Dendritic cell treated with granulocyte-macrophage colony-stimulating factor and Interleukin-4, amounts not matched to agents 40 ng/mL and 50 ng/mL, for 4 days (primary cell): ENCODE measurements at regions not wholly inside any gene's neighbourhood (a gene's known extent, or its start where the extent isn't known, plus 50 kb on each side); places are given as distances from the start of the nearest gene placed in this dataset.

Experiments
- H3K27ac Mint-ChIP-seq: one replicate; pipeline ENCODE4 v1.8.0; 2022; ENCODE audit warnings: mild to moderate bottlenecking, mixed read lengths
- H3K27me3 Mint-ChIP-seq: one replicate; pipeline ENCODE4 v1.8.0; 2022; ENCODE audit warnings: mild to moderate bottlenecking, mixed read lengths
- H3K36me3 Mint-ChIP-seq: one replicate; pipeline ENCODE4 v1.8.0; 2022; ENCODE audit warnings: low read depth, mixed read lengths
- H3K4me1 Mint-ChIP-seq: one replicate; pipeline ENCODE4 v1.8.0; 2022; ENCODE audit warnings: low read depth, mixed read lengths
- H3K4me3 Mint-ChIP-seq: one replicate; pipeline ENCODE4 v1.8.0; 2022; ENCODE audit warnings: mild to moderate bottlenecking, moderate library complexity, mixed read lengths
- H3K9me3 Mint-ChIP-seq: one replicate; pipeline ENCODE4 v1.8.0; 2022; ENCODE audit warnings: mixed read lengths
- intact Hi-C: fragments of 100-400 bp; cut with micrococcal nuclease; formaldehyde crosslinking; loops from one replicate; pipeline ENCODE4 v1.15.0; 2022

DNA sequence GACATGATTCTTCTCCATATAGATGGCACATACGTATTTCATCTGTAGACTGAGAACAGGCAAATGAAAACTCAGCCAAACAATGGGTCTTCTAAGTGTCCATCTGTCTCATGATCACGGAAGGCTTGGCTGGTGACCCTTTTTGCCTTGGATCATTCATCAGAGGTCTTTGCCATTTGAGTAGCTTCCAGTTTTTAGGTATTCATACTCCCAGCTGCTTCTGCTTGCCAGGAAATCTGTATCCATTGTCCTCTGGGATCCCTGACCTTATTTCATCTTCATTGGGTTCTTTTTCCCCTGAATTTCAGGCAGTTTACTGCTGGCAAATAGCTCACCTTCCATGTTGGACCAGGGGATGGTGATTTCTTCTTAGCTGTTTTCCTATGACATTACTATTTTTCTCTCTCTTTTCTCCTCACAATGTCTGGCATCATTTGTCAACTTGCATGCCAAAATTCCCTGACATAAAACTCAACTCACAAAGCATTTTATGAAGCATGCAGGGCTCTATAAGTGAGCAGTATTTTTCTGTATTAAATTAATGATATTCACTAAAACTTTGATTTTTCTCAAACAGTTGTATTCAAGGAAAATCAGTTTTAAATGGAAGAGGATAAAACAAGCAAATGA is 241.2 kb downstream of the DNAJB9 start:
- peaks cover 18% of the 10 kb centered on the region for H3K9me3 Mint-ChIP-seq
- intact Hi-C loops = no loop called here
- no peaks in the 10 kb centered on the region for H3K27me3 Mint-ChIP-seq
- no peaks in the 10 kb centered on the region for H3K36me3 Mint-ChIP-seq
- H3K27ac Mint-ChIP-seq = no peak overlapping the region
- no peak overlapping the region for H3K4me3 Mint-ChIP-seq
- H3K4me1 Mint-ChIP-seq = no peaks in the 10 kb centered on the region

DNA sequence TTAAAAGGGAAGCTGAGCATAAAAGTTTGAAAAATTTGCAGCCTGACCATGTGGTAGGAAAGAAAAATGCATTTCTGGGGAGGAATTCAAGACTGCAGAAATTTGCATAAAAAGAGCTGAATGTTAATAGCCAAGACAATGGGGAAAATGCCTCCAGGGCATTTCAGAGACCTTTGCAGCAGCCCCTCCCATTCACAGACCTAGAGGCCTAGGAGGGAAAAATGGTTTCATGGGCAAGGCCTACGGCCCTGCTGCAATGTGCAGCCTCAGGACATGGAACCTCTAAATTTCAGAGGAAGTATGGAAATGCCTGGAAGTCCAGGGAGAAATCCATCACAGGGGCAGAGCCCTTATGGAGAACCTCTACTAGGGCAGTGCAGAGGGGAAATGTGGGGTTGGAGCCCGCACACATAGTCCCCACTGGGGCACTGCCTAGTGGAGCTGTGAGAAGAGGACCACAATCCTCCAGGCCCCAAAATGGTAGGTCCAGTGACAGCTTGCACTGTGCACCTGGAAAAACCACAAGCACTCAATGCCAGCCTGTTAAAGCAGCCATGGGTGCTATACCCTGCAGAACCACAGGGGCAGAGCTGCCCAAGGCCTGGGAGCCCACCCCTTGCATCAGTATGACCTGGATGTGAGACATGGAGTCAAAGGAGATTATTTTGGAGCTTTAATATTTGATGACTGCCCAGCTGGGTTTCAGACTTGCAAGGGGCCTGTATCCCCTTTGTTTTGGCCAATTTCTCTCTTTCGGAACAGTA is 243.8 kb downstream of the DNAJB9 start:
- Mint-ChIP-seq H3K4me1 (no peaks in the 10 kb centered on the region), H3K27ac (no peak overlapping the region), H3K27me3 (no peaks in the 10 kb centered on the region), H3K4me3 (no peak overlapping the region), H3K9me3 (peaks cover 18% of the 10 kb centered on the region), H3K36me3 (no peaks in the 10 kb centered on the region)
- intact Hi-C loops = no loop called here

DNA sequence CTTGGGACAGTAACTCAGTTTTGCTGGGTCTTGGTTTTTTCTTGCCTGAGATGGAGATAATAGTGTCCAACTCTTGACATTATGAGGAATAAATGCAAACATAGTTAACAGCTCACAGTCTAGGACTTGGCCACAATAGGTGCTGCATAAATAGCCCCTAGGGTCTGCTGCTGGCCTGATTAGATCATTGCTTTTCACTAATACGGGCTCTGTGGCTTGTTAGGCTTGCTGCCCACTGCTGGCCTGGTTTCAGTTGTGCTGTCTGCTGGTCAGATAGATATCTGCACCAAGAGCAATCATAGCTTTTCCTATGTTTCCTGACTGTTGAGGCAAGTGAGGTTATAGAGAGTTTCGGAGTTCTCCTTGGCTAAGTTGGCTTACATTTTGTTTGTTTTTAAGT is 246.1 kb downstream of the DNAJB9 start:
- H3K36me3 Mint-ChIP-seq = no peaks in the 10 kb centered on the region
- H3K4me1 Mint-ChIP-seq = no peaks in the 10 kb centered on the region
- no peak overlapping the region for H3K27ac Mint-ChIP-seq
- intact Hi-C loops = no loop called here
- H3K9me3 Mint-ChIP-seq = peaks cover 19% of the 10 kb centered on the region
- no peaks in the 10 kb centered on the region for H3K27me3 Mint-ChIP-seq
- no peak overlapping the region for H3K4me3 Mint-ChIP-seq

DNA sequence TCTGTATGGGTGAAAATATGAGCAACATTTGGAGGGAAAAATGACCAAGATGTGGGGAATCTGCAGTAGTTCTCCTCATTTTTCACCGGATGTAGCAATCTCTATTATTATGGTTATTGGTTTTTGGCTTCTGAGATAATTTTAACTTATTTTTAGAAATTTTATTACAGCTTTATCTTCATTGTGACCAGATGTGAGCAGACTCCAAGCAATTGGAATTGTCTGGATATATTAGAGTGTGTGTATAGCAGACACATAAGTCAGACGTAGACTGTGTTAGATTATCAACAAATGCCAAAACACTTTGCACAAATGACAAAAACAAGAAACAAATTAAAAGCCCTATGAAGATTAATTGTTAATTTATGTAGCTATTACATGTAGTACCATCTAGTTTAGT is 249.1 kb downstream of the DNAJB9 start:
- Mint-ChIP-seq H3K27me3 (no peaks in the 10 kb centered on the region), H3K9me3 (peaks cover 23% of the 10 kb centered on the region), H3K27ac (no peak overlapping the region), H3K36me3 (no peaks in the 10 kb centered on the region), H3K4me3 (no peak overlapping the region), H3K4me1 (no peaks in the 10 kb centered on the region)
- intact Hi-C loops = no loop called here

DNA sequence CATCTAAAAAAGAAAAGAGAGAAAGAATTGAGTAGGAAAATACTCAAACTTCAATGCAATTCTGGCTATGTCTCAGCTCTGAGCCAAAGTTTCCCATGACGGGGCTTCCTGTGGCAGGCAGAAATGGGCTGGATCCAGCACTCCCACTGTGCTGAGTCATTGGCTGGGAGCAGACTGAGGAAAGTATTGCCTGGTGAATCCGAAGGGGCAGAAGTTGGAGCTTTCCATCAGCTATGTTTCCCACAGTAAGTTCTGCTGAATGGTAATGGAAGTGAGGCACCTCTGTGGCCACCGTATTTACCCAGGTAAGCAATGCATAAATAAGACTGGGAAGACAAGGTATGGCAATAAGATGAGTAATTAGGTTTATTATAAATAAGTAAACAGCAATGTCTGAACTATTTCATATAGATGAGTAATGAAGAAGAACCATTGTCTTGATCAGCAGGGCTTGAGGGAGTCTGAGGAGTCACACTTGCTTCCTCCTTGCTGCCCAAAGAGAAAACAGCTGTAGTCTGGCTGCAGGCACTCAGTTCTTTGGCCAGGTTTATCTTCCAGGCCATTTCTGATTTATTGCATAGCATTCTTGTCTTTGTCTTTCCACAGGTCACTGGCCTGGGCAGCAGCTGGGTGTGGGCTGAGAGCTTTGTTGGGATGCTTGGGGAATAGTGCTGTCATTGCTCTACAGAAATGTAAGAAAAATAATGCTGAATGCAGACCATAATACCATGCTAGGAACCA is 255.3 kb downstream of the DNAJB9 start:
- peaks cover 20% of the 10 kb centered on the region for H3K9me3 Mint-ChIP-seq
- H3K4me3 Mint-ChIP-seq = no peak overlapping the region
- H3K27ac Mint-ChIP-seq = no peak overlapping the region
- no peaks in the 10 kb centered on the region for H3K36me3 Mint-ChIP-seq
- H3K4me1 Mint-ChIP-seq = no peaks in the 10 kb centered on the region
- H3K27me3 Mint-ChIP-seq = no peaks in the 10 kb centered on the region
- intact Hi-C loops = no loop called here

DNA sequence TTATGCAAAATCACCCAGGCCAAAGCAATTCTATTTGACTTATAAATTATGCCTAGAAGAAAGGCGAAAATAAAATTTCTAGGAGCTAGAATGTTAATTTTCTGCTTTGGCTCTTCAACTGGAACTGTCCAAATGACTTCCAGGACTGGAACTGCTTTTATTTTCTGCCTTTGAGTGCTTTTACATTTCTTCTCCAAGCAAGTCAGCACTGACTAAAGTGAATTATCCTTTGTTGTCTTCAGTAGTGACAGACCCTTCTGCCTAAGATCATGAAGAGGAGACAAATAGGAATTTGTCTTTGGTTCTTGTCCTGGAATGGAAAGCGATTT is 255.9 kb downstream of the DNAJB9 start:
- peaks cover 20% of the 10 kb centered on the region for H3K9me3 Mint-ChIP-seq
- H3K36me3 Mint-ChIP-seq = no peaks in the 10 kb centered on the region
- no peaks in the 10 kb centered on the region for H3K4me1 Mint-ChIP-seq
- intact Hi-C loops = no loop called here
- H3K27me3 Mint-ChIP-seq = no peaks in the 10 kb centered on the region
- H3K27ac Mint-ChIP-seq = no peak overlapping the region
- H3K4me3 Mint-ChIP-seq = no peak overlapping the region

DNA sequence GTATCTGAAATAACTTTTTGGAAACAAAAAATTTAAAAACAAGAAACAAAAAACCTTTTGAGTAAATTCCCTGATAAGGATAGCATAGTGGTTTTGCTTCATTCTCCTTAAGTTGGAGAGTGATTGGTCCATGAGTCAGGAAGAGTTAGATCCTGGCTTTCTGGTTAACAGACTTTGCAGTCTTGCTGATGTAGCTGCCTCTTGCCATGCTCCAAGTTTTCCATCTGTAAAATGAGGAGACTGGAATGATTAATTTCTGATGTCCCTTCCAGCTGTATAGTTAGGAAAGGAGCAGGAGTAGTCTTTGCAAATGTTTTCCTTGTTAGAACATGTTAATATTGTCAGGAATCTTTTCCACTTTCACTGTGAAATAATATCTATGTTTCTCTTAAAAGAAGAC is 266.6 kb downstream of the DNAJB9 start:
- Mint-ChIP-seq H3K27ac (no peak overlapping the region), H3K27me3 (no peaks in the 10 kb centered on the region), H3K36me3 (no peaks in the 10 kb centered on the region), H3K4me1 (no peaks in the 10 kb centered on the region), H3K4me3 (no peak overlapping the region), H3K9me3 (peaks cover 44% of the 10 kb centered on the region)
- intact Hi-C loops = no loop called here

DNA sequence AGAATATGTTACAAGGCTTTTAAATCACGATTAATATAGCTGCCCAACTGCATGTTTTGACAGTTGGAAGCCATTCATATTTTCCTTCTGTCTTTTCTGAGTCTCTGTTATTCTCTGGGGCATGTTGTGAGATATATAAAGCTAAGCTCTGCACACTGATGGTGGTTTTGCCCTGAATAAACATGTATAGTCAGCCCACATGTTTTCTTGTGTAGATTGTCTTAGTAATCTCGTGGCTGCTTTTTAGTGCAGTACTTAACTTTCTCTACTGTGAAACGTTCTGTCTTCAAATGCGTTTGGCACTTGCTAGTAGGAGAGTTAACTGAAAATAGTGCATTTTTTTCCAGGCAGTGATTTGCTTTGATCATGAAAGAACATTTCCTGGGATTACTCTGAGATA is 268.5 kb downstream of the DNAJB9 start:
- no peak overlapping the region for H3K4me3 Mint-ChIP-seq
- no peak overlapping the region for H3K27ac Mint-ChIP-seq
- H3K9me3 Mint-ChIP-seq = peaks cover 46% of the 10 kb centered on the region
- H3K4me1 Mint-ChIP-seq = no peaks in the 10 kb centered on the region
- intact Hi-C loops = no loop called here
- no peaks in the 10 kb centered on the region for H3K27me3 Mint-ChIP-seq
- H3K36me3 Mint-ChIP-seq = no peaks in the 10 kb centered on the region

DNA sequence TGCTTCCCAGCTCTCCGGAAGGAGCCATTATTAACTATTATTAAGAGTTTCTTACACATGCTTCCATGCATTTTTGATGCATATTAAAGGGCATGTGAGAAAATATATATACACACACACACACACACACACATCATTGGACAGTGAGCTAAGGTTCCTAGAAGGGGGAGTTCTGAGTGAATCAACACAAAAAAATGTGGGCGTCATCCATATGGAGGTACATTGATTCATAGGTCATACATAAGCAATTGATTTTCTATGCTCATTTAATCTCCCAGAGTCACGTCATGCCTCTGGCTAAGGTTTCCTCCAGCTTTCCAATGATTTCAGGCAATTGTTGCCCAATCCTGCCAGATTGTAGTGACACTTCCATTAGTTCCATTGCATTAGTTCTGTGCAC is 269.4 kb downstream of the DNAJB9 start:
- no peaks in the 10 kb centered on the region for H3K36me3 Mint-ChIP-seq
- H3K27ac Mint-ChIP-seq = no peak overlapping the region
- H3K4me1 Mint-ChIP-seq = no peaks in the 10 kb centered on the region
- no peak overlapping the region for H3K4me3 Mint-ChIP-seq
- intact Hi-C loops = no loop called here
- peaks cover 37% of the 10 kb centered on the region for H3K9me3 Mint-ChIP-seq
- no peaks in the 10 kb centered on the region for H3K27me3 Mint-ChIP-seq

DNA sequence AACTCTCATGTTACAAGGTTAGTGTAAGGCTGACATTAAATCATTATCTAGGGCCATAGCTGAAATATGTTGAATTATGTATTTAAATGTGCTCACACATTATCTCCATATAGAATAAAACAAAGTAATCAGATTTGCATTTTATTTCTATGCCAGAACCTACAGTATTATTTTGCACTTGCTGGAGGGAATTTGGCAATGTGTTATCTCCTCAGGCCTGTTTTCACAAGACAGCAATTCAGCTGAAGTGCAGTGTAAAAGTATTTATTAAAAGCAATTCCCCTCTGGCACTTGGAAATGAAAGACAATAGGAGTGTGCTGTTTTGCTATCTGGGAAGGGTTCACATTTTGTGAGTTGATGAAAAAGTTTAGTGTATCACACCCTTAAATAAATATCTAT is 276.3 kb downstream of the DNAJB9 start:
- Mint-ChIP-seq H3K4me1 (no peaks in the 10 kb centered on the region), H3K27ac (no peak overlapping the region), H3K27me3 (no peaks in the 10 kb centered on the region), H3K36me3 (no peaks in the 10 kb centered on the region), H3K4me3 (no peak overlapping the region), H3K9me3 (peaks cover 9% of the 10 kb centered on the region)
- intact Hi-C loops = no loop called here

DNA sequence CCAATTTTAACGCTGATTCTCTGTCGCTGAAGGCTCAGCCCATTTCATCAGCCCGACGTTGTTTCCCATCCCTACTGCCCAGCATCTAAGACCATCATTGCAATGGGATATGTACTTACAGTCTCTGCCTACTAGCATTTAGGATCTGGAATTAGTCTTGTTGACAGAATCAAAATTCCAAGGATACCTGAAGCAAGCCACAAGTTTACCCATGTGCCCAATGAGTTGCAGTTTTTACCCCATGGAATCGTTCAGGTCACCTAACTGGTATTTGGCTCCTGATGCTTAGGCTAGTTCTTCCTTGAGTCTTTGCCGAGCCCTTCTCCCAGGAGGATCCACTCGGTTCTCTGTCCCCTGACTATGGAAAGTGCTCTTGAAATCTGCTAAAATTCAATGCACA is 276.8 kb downstream of the DNAJB9 start:
- intact Hi-C loops = no loop called here
- Mint-ChIP-seq H3K27me3 (no peaks in the 10 kb centered on the region), H3K4me1 (no peaks in the 10 kb centered on the region), H3K4me3 (no peak overlapping the region), H3K9me3 (peaks cover 9% of the 10 kb centered on the region), H3K36me3 (no peaks in the 10 kb centered on the region), H3K27ac (no peak overlapping the region)

DNA sequence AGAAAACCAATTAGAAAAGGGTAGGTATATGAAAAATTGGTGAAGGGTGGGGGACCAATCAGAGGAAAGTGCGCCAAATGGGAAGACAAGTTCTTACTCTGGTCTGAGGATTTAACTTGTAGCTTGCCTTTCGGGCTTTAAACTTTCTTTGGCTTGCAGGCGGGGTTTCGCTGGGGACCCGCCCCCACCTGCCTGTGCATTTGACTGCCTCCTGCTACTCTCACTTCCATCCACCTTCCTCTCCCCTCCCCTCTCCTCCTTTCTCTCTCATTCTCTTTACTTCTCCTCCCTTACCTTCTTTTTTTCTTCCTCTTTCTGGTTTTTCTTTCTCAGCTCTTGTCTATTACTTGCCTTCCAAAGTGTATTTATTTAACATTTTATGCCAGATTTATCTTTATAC is 278.8 kb downstream of the DNAJB9 start:
- intact Hi-C loops = no loop called here
- H3K36me3 Mint-ChIP-seq = no peaks in the 10 kb centered on the region
- no peaks in the 10 kb centered on the region for H3K9me3 Mint-ChIP-seq
- no peak overlapping the region for H3K27ac Mint-ChIP-seq
- no peak overlapping the region for H3K4me3 Mint-ChIP-seq
- H3K4me1 Mint-ChIP-seq = no peaks in the 10 kb centered on the region
- no peaks in the 10 kb centered on the region for H3K27me3 Mint-ChIP-seq

DNA sequence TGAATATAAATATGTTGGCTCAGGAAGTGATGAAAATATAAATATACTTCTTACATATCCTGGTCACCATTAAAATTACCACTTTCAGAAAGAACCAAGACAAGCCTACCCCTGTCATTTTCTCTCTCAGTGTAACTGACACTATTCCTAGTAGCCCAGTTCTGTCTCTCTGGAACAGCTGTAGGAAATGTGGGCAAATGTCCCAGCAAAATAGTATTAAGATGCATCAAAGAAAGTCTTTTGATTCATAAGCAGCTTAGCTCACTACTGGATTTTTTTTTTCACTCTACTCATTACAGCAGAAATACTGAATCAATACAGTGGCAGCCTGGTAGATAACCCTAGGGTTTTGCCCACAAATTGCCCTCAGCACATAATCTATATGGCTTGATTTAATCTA is 290.9 kb downstream of the DNAJB9 start:
- H3K9me3 Mint-ChIP-seq = peaks cover 50% of the 10 kb centered on the region
- no peaks in the 10 kb centered on the region for H3K27me3 Mint-ChIP-seq
- H3K4me3 Mint-ChIP-seq = no peak overlapping the region
- no peaks in the 10 kb centered on the region for H3K36me3 Mint-ChIP-seq
- no peak overlapping the region for H3K27ac Mint-ChIP-seq
- intact Hi-C loops = no loop called here
- H3K4me1 Mint-ChIP-seq = no peaks in the 10 kb centered on the region

DNA sequence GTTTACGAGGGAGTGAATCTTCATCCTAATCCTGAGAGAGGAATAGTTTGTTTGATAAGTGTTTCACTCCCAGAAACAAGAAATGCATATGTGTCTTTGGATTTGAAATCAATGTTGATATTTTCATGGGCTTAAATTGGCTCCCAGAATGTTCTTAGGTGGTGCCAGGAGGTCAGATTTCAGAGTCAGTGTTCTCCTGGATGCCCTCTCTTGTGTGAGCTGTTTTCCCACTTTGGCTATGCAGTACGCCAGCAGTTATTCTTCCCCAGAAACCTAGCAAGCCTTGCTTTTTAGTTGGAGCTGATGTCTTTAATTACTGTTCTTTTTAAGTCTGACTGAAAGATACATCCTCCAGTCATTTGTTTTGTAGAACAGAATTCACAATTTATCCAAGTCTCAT is 291.4 kb downstream of the DNAJB9 start:
- H3K9me3 Mint-ChIP-seq = peaks cover 50% of the 10 kb centered on the region
- no peaks in the 10 kb centered on the region for H3K27me3 Mint-ChIP-seq
- H3K4me1 Mint-ChIP-seq = no peaks in the 10 kb centered on the region
- intact Hi-C loops = no loop called here
- no peaks in the 10 kb centered on the region for H3K36me3 Mint-ChIP-seq
- H3K4me3 Mint-ChIP-seq = no peak overlapping the region
- no peak overlapping the region for H3K27ac Mint-ChIP-seq
